Neural cell (in vitro differentiated cells): ENCODE measurements at regions not wholly inside any gene's neighbourhood (a gene's known extent, or its start where the extent isn't known, plus 50 kb on each side); places are given as distances from the start of the nearest gene placed in this dataset.

Source experiments
- H2AFZ ChIP-seq: fragments of 200-600, 300-800 bp; sonication (generic), shearing (Covaris generic); 2 replicates; pipeline ENCODE4 v1.6.0; 2014; ENCODE audit warnings: low read depth, mild to moderate bottlenecking, antibody characterized with exemption, low read length, moderate library complexity
- H3F3A ChIP-seq: fragments of 200-600 bp; shearing (Covaris generic); 2 replicates; pipeline ENCODE4 v1.6.1; 2016; ENCODE audit warnings: mild to moderate bottlenecking, moderate library complexity, mixed read lengths, antibody characterized with exemption, low read length; ENCODE audit not compliant: insufficient read depth, poor library complexity, severe bottlenecking
- H3K27ac ChIP-seq: fragments of 200-600, 300-800 bp; sonication (generic), shearing (Covaris generic); 2 replicates; pipeline ENCODE4 v1.5.1; 2014; ENCODE audit warnings: mild to moderate bottlenecking, low read length, moderate library complexity
- H3K27me3 ChIP-seq: fragments of 300-800, 200-600 bp; sonication (generic), shearing (Covaris generic); 2 replicates; pipeline ENCODE4 v1.6.0; 2014; ENCODE audit warnings: mild to moderate bottlenecking, low read depth, low read length, moderate library complexity; ENCODE audit not compliant: insufficient read depth
- H3K36me3 ChIP-seq: fragments of 300-800, 200-600 bp; sonication (generic), shearing (Covaris generic); 2 replicates; pipeline ENCODE4 v1.5.1; 2014; ENCODE audit warnings: mild to moderate bottlenecking, antibody characterized with exemption, low read length, moderate library complexity; ENCODE audit not compliant: insufficient read depth
- H3K4me2 ChIP-seq: fragments of 300-800, 200-600 bp; sonication (generic), shearing (Covaris generic); 2 replicates; pipeline ENCODE4 v1.6.0; 2014; ENCODE audit warnings: mild to moderate bottlenecking, low read length
- H3K4me3 ChIP-seq: fragments of 300-800, 200-600 bp; sonication (generic), shearing (Covaris generic); 2 replicates; pipeline ENCODE4 v1.5.1; 2014; ENCODE audit warnings: mild to moderate bottlenecking, low read length, moderate library complexity
- H3K79me2 ChIP-seq: fragments of 200-600 bp; shearing (Covaris generic); replicated peaks from 2 replicates; pipeline ENCODE4 v1.6.0; 2014; ENCODE audit warnings: mild to moderate bottlenecking, low read length, moderate library complexity; ENCODE audit not compliant: insufficient read depth
- H3K9ac ChIP-seq: fragments of 300-800, 200-600 bp; sonication (generic), shearing (Covaris generic); 2 replicates; pipeline ENCODE4 v1.6.1; 2016; ENCODE audit warnings: mild to moderate bottlenecking, low read length, mixed read lengths
- H3K9me2 ChIP-seq: fragments of 200-600 bp; shearing (Covaris generic); 2 replicates; pipeline ENCODE4 v1.6.1; 2016; ENCODE audit warnings: mild to moderate bottlenecking, low read length, mixed read lengths; ENCODE audit not compliant: insufficient read depth
- H3K9me3 ChIP-seq: fragments of 200-600, 300-800 bp; sonication (generic), shearing (Covaris generic); 2 replicates; pipeline ENCODE4 v1.6.1; 2016; ENCODE audit warnings: mild to moderate bottlenecking, mixed run types, low read length, moderate library complexity, mixed read lengths
- H4K20me1 ChIP-seq: fragments of 200-600 bp; shearing (Covaris generic); 2 replicates; pipeline ENCODE4 v1.6.1; 2016; ENCODE audit warnings: mild to moderate bottlenecking, mixed run types; ENCODE audit not compliant: insufficient read depth
- CTCF ChIP-seq: fragments of 450-650 bp; IDR thresholded peaks from 2 replicates; pipeline ENCODE4 v1.5.1; 2014; ENCODE audit warnings: antibody characterized with exemption, mild to moderate bottlenecking, moderate library complexity; ENCODE audit not compliant: poor library complexity, severe bottlenecking
- EP300 ChIP-seq: fragments of 450-650 bp; conservative IDR thresholded peaks from 2 replicates; pipeline ENCODE4 v1.6.1; 2014; ENCODE audit warnings: antibody characterized with exemption, mild to moderate bottlenecking, moderate library complexity; ENCODE audit not compliant: poor library complexity, severe bottlenecking
- EZH2 ChIP-seq: fragments of 200-600, 300-800 bp; shearing (Covaris generic), sonication (generic); IDR thresholded peaks from 2 replicates; pipeline ENCODE4 v1.6.1; 2014; ENCODE audit warnings: antibody characterized with exemption, low read length, borderline replicate concordance, mild to moderate bottlenecking; ENCODE audit not compliant: insufficient read depth, poor library complexity, severe bottlenecking
- MXI1 ChIP-seq: fragments of 450-650 bp; conservative IDR thresholded peaks from 2 replicates; pipeline ENCODE4 v1.6.1; 2014; ENCODE audit warnings: antibody characterized with exemption, mild to moderate bottlenecking; ENCODE audit not compliant: poor library complexity, severe bottlenecking
- POLR2AphosphoS5 ChIP-seq: IDR thresholded peaks from 2 replicates; pipeline ENCODE4 v1.6.1; 2012
- RAD21 ChIP-seq: fragments of 450-650 bp; conservative IDR thresholded peaks from 2 replicates; pipeline ENCODE4 v1.6.1; 2014; ENCODE audit warnings: antibody characterized with exemption, mild to moderate bottlenecking, moderate library complexity
- REST ChIP-seq: IDR thresholded peaks from 2 replicates; pipeline ENCODE4 v1.6.1; 2012; ENCODE audit warnings: borderline replicate concordance
- SMC3 ChIP-seq: fragments of 450-650 bp; conservative IDR thresholded peaks from 2 replicates; pipeline ENCODE4 v1.6.1; 2014; ENCODE audit warnings: antibody characterized with exemption, mild to moderate bottlenecking, moderate library complexity; ENCODE audit not compliant: poor library complexity

DNA sequence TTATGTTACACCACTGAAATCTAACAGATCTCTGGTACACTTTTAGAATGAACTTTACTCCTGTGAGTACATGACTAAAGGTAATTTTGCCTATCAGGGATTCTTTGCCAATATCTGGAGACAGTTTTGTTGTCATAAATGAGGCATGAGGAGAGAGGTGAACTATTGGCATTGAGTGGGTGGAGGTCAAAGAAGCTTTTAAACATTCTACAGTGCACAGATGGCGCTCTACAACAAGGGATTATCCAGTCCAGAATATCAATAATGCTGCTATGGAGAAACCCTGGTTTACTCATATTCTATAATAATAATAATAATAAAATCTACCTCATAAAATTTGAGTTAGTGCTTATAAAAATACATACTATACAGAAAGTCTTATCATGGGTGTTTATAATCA lies 702.3 kb downstream of the SI start:
- TF ChIP-seq SMC3 = no peak
- TF ChIP-seq POLR2AphosphoS5 = no peak
- TF ChIP-seq RAD21 = no peak
- no peak for TF ChIP-seq CTCF
- TF ChIP-seq REST = no peak
- TF ChIP-seq MXI1 = no peak
- no peak for TF ChIP-seq EZH2
- TF ChIP-seq EP300 = no peak
- no peaks in the 10 kb centered on the region for H3F3A ChIP-seq
- H3K27ac ChIP-seq = no peak overlapping the region
- no peak overlapping the region for H3K9ac ChIP-seq
- H4K20me1 ChIP-seq = no peaks in the 10 kb centered on the region
- H3K4me2 ChIP-seq = no peak overlapping the region
- H2AFZ ChIP-seq = no peak overlapping the region
- no peaks in the 10 kb centered on the region for H3K36me3 ChIP-seq
- H3K27me3 ChIP-seq = no peaks in the 10 kb centered on the region
- no peaks in the 10 kb centered on the region for H3K9me2 ChIP-seq
- H3K4me3 ChIP-seq = no peak overlapping the region
- no peaks in the 10 kb centered on the region for H3K79me2 ChIP-seq
- H3K9me3 ChIP-seq = no peaks in the 10 kb centered on the region

GRCh38 chr3:164375538-164375937 lies 702.8 kb downstream of the SI start:
- Histone ChIP-seq H3K4me2 (no peak overlapping the region), H3K9me3 (no peaks in the 10 kb centered on the region), H4K20me1 (no peaks in the 10 kb centered on the region), H3K9me2 (no peaks in the 10 kb centered on the region), H3K36me3 (no peaks in the 10 kb centered on the region), H3K4me3 (no peak overlapping the region), H3K27me3 (no peaks in the 10 kb centered on the region), H3K27ac (no peak overlapping the region), H2AFZ (no peak overlapping the region), H3K79me2 (no peaks in the 10 kb centered on the region), H3K9ac (no peak overlapping the region), H3F3A (no peaks in the 10 kb centered on the region)
- no peak for TF ChIP-seq POLR2AphosphoS5
- no peak for TF ChIP-seq CTCF
